Neural crest cell (in vitro differentiated cells): ENCODE measurements at regions not wholly inside any gene's neighbourhood (a gene's known extent, or its start where the extent isn't known, plus 50 kb on each side); places are given as distances from the start of the nearest gene placed in this dataset.

ENCODE experiments used
- DNase-seq: peaks from one replicate; pipeline ENCODE4 v3.0.0; 2021; ENCODE audit warnings: low read depth, mixed read lengths, low spot score
- H3K27ac Mint-ChIP-seq: one replicate; pipeline ENCODE4 v1.8.0; 2021; ENCODE audit warnings: mild to moderate bottlenecking, mixed read lengths; ENCODE audit not compliant: unreplicated experiment
- H3K27me3 Mint-ChIP-seq: 2 replicates; pipeline ENCODE4 v1.8.0; 2021; ENCODE audit warnings: low read depth, mild to moderate bottlenecking, mixed read lengths
- H3K36me3 Mint-ChIP-seq: 2 replicates; pipeline ENCODE4 v1.8.0; 2021; ENCODE audit warnings: low read depth, mild to moderate bottlenecking, mixed read lengths
- H3K4me1 Mint-ChIP-seq: 2 replicates; pipeline ENCODE4 v1.8.0; 2021; ENCODE audit warnings: mixed read lengths
- H3K4me3 Mint-ChIP-seq: one replicate; pipeline ENCODE4 v1.8.0; 2021; ENCODE audit warnings: mild to moderate bottlenecking, mixed read lengths
- H3K9me3 Mint-ChIP-seq: 2 replicates; pipeline ENCODE4 v1.8.0; 2021; ENCODE audit warnings: mixed read lengths
- CTCF ChIP-seq: fragments of 200-600 bp; sonication (generic); conservative IDR thresholded peaks from 2 replicates; pipeline ENCODE4 v1.5.0; 2021; ENCODE audit warnings: antibody characterized with exemption, mild to moderate bottlenecking

- no peaks in the 10 kb centered on the region for H3K4me1 Mint-ChIP-seq
- DNase-seq, result no peak
- no peak for TF ChIP-seq CTCF
- no peak overlapping the region for H3K4me3 Mint-ChIP-seq
- H3K9me3 Mint-ChIP-seq, result no peaks in the 10 kb centered on the region
- H3K27ac Mint-ChIP-seq, result no peak overlapping the region
- no peaks in the 10 kb centered on the region for H3K27me3 Mint-ChIP-seq
- H3K36me3 Mint-ChIP-seq, result no peaks in the 10 kb centered on the region
Observed at GRCh38 chr14:97902630-97903029, 1105.4 kb downstream of the VRK1 start.

GRCh38 chr14:97903821-97904220 lies 1106.6 kb downstream of the VRK1 start:
- Mint-ChIP-seq H3K4me3 (no peak overlapping the region), H3K27me3 (peaks cover 3% of the 10 kb centered on the region), H3K36me3 (peaks cover 3% of the 10 kb centered on the region), H3K27ac (no peak overlapping the region), H3K9me3 (no peaks in the 10 kb centered on the region), H3K4me1 (no peaks in the 10 kb centered on the region)
- TF ChIP-seq CTCF, result no peak
- DNase-seq, result no peak

GRCh38 chr14:97912217-97912616 lies 1115.0 kb downstream of the VRK1 start:
- no peaks in the 10 kb centered on the region for H3K9me3 Mint-ChIP-seq
- no peak overlapping the region for H3K27ac Mint-ChIP-seq
- peaks cover 3% of the 10 kb centered on the region for H3K36me3 Mint-ChIP-seq
- peaks cover 13% of the 10 kb centered on the region for H3K27me3 Mint-ChIP-seq
- TF ChIP-seq CTCF, result no peak
- no peaks in the 10 kb centered on the region for H3K4me1 Mint-ChIP-seq
- DNase-seq, result no peak
- H3K4me3 Mint-ChIP-seq, result no peak overlapping the region

GRCh38 chr14:97916100-97916499 lies 1118.9 kb downstream of the VRK1 start:
- TF ChIP-seq CTCF, result no peak
- Mint-ChIP-seq H3K27me3 (peaks cover 7% of the 10 kb centered on the region), H3K4me3 (no peak overlapping the region), H3K27ac (no peak overlapping the region), H3K4me1 (no peaks in the 10 kb centered on the region), H3K9me3 (no peaks in the 10 kb centered on the region), H3K36me3 (no peaks in the 10 kb centered on the region)
- DNase-seq, result no peak

- no peak overlapping the region for H3K27ac Mint-ChIP-seq
- H3K36me3 Mint-ChIP-seq, result no peaks in the 10 kb centered on the region
- no peak overlapping the region for H3K4me3 Mint-ChIP-seq
- no peak for TF ChIP-seq CTCF
- no peak for DNase-seq
- no peaks in the 10 kb centered on the region for H3K9me3 Mint-ChIP-seq
- peaks cover 7% of the 10 kb centered on the region for H3K27me3 Mint-ChIP-seq
- no peaks in the 10 kb centered on the region for H3K4me1 Mint-ChIP-seq
Observed at GRCh38 chr14:97916669-97917568, 1119.7 kb downstream of the VRK1 start.
